Limb (tissue), 2 donors: ENCODE measurements at regions not wholly inside any gene's neighbourhood (a gene's known extent, or its start where the extent isn't known, plus 50 kb on each side); places are given as distances from the start of the nearest gene placed in this dataset.
"Not testable (repeated sequence)": the region's sequence is repeated elsewhere in the genome, so short reads cannot be mapped to it uniquely, and the experiment has no call there.

Source experiments
- DNase-seq, 2 donors: peaks; one replicate each; pipeline ENCODE4 v3.0.0-alpha.2; 2016; ENCODE audit errors: extremely low spot score in 2 of 2

DNA sequence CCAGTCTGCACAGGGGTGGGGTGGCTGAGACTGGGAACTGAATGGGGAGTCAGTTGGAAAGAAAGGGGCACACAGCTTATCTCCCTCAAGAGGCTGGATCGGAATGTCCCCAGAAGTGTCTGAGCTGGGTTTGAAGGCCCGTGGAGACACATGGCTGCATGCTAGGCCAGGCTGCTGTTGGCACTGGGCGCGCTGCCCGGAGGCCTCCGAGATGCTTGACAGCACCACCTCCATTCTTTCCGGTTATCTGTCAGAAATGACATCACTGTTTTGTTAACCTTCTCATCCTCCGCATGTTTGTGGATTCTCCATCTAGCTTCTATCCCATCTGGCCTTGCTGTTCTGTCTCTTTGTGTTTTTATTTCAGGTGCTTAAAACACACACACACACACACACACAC lies 85.5 kb downstream of the APIP start:
- no peak for DNase-seq

- DNase-seq, result no peak
These were observed 86.1 kb downstream of the APIP start for GRCh38 chr11:34830035-34830434.

- DNase-seq, result no peak
These were observed 89.0 kb downstream of the APIP start for GRCh38 chr11:34827228-34827627.

DNA sequence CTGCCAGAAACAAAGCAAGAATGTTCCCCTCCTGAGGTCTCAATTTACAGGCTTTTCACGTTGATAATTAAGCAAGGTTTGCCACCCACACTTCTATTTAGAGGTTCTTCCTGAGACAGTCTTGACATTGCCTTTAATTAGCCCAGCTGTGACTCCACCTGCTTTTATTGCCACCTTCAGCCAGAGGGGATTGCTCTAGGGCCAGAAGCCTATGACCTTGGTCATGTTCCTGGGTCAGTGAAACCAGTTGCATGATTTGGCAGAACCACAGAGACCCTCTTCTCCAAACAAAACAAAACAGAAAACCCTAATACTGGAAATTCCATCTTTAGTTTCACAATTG lies 89.8 kb downstream of the APIP start:
- DNase-seq, result no peak

DNA sequence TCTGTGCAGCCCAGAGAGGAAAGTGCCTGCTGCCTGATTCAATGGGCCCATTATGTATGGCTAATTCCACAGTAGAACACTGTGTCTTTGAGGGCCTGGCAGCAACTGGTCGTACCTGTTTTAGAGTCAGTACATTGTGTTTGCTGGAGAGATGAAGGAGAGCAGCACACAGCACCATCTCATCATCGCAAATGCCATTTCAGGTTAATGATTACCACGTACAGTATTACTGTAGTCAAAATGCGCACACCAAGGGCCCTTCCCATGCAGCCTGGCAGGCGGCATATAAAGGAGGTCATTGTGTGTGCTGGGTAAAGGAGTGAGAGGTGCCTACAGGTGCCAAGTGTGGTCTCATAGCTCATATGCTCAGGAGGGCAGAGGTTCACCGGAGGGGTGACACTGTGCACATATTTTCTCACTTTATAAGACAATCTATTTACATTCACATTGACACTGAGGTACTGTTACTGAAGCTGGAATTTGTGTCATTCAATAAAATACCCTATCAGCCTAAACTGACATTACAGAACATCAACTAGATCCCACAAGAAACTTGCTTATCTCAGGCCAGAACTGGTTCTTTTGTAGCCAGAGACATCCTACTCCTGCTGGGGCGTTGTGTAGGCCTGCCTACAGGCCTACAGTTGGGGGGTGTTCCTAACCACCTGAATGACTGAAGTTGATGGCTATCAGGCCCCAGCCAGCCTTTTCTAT lies 90.4 kb downstream of the APIP start:
- DNase-seq, result no peak

- no peak for DNase-seq
These were observed 90.9 kb downstream of the APIP start for GRCh38 chr11:34825315-34825669.

GRCh38 chr11:34824425-34824824 lies 91.8 kb downstream of the APIP start:
- no peak for DNase-seq

- DNase-seq, result no peak
These were observed 92.5 kb downstream of the APIP start for GRCh38 chr11:34823639-34824038.

- no peak for DNase-seq
These were observed 93.0 kb downstream of the APIP start for GRCh38 chr11:34823197-34823596.

DNA sequence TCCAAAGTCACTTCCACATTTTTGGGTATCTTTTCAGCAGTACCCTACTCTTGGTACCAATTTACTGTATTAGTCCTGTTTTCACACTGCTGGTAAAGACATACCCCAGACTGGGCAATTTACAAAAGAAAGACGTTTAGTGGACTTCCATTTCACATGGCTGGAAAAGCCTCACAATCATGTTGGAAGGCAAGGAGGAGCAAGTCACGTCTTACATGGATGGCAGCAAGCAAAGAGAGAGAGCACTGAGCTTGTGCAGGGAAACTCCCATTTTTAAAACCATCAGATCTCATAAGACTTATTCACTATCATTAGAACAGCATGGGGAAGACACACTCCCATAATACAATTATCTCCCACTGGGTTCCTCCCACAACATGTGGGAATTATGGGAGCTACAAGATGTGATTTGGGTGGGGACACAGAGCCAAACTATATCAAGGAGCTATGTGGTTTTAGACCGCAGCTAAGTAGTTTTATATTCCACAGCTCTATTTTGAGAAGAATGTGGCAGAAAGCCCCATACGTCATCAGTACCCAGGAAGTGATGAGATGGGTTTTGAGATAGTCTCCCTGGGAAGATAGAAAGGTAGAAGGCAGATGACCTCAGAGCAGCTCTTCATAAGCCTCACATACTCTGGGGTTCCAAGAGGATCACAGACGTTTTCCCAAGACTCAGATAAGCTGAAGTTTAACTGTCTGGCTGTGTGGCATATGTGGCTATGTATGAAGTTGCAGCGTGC lies 96.3 kb downstream of the APIP start:
- DNase-seq, result no peak

DNA sequence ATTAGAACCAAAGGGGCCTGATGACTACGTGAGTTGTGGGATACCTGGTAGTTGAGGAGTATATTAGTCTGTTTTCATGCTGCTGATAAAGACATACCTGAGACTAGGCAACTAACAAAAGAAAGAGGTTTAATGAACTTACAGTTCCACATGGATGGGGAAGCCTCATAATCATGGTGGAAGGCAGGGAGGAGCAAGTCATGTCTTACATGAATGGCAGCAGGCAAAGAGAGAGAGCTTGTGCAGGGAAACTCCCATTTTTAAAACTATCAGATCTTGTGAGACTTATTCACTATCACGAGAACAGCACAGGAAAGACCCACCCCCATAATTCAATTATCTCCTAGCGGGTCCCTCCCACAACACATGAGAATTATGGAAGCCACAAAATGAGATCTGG lies 98.4 kb downstream of the APIP start:
- DNase-seq, result not testable (repeated sequence)

GRCh38 chr11:34816698-34817213 lies 99.4 kb downstream of the APIP start:
- DNase-seq, result no peak

DNA sequence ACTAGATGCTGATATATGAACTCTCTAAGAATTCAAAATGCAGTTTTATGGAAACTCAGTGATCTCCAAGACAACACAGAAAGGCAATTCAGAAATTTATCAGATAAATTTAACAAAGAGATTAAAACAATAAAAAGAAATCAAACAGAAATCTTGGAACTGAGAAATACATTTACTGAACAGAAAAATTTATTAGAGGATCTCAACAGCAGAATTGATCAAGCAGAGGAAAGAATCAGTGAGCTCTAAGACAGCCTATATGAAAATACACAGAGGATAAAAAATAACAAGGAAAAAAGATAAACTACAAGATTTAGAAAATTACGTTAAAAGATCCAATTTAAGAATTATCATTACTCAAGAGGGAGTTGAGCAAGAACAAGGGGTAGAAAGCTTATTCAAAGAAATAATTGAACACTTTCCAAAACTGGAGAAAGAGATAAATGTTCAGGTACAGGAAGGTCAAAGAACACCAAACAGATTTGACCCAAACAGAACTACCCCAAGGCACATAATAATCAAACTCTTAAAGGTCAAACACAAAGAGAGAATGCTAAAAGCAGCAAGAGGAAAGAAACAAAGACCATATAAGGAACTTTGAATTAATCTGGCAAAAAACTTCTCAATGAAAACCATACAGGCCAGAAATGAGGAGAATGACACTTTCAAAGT lies 103.1 kb downstream of the APIP start:
- no peak for DNase-seq

DNA sequence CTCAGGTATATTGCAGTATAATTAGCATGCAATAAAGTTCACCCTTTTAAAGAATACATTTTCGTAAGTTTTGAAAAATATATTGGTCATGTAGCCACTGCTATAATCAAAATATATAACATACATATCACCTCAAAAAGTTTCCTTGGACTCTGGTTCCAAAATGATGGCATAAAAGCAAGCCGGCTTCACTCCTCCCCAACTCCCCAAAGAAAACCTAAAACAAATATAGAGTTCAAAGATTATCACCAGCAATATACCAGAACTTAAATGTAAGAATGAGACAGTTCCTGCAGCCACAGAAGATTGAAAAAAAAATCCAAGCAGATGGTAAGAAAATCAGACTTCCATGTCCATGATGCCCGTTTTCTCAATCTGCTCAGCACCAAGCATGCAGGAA lies 104.3 kb downstream of the APIP start:
- no peak for DNase-seq

GRCh38 chr11:34810107-34810562 lies 106.0 kb downstream of the APIP start:
- DNase-seq, result no peak

GRCh38 chr11:34809191-34810106 lies 106.7 kb downstream of the APIP start:
- DNase-seq, result no peak

- DNase-seq, result no peak
These were observed 109.3 kb downstream of the APIP start for GRCh38 chr11:34806875-34807274.

DNA sequence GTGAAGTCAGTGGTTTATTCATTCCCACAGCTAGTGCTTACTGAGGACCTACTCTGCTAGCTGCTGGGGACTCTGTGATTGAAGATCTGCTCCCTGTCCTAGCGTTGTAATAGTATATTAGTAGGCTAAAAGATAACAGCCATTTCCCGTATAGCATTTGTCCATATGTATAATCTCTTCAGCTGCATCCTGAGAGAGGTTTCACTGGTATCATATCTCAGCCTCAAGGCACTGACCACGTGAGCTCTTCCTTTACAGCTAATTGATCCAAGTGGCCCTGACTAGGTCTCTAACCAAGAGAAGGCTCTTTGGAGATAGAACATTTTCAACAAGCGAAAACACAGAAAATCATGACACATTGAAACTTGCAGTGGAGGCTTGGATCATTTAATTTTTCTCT lies 110.2 kb downstream of the APIP start:
- no peak for DNase-seq

DNA sequence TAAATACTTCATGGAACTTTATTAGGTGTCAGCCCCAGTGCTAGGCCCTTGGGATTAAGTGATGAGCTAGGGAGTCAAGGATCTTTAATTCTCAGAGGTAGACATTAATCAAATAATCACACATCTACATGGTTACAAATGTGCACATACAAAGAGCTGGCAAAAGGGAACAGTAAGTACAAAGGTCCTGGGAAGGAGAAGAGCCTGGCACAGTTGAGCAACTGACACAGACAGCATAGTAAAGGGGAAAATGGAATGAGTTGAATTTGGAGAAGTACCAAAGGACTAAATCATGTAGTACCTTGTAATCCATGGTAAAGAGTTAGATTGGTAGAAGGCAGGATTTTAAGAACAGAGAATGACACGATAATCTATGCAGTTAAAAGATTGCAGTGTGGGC lies 116.3 kb downstream of the APIP start:
- no peak for DNase-seq

DNA sequence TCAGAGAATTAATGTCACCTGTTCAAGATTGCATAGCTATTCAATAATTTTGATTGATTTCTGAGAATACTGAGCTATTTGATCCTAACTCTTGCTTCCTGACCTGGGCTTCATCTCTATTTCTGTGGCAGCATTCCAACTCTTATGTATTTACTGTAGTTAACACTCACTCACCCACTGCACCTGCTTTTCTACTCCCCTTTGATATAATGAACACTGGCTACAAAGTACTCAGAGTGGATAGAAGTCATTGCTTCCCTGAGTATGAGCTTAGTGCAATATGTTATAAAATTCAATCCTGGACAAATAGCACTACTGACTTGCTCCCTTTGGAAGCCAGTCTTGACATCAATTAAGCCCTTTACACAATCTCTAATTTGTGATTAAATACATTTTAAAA lies 117.2 kb downstream of the APIP start:
- DNase-seq, result no peak

DNA sequence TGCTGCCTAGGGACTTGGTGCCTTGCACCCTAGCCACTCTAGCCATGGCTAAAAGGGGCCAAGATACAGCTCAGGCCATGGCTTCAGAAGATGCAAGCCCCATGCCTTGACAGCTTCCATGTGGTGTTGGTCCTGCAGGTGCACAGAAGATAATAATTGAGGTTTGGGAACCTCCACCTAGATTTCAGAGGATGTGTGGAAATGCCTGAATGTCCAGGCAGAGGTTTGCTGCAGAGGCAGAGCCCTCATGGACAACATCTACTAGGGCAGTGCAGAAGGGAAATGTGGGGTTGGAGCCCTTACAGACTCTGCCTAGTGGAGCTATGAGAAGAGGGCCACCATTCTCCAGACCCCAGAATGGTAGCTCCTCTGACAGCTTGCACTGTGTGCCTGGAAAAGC lies 118.7 kb downstream of the APIP start:
- DNase-seq, result not testable (repeated sequence)
